GM20431 (cell line): ENCODE measurements at regions not wholly inside any gene's neighbourhood (a gene's known extent, or its start where the extent isn't known, plus 50 kb on each side); places are given as distances from the start of the nearest gene placed in this dataset.

Experiments used
- in situ Hi-C: fragments of 300-500 bp; cut with MseI, MboI; formaldehyde crosslinking; loops from one replicate; pipeline ENCODE4 v1.15.0; 2020; ENCODE audit warnings: low sequenced_read_pairs; ENCODE audit not compliant: unreplicated experiment

- in situ Hi-C loops: no loop called here
Observed at GRCh38 chr1:56174176-56174885, 405.0 kb downstream of the PLPP3 start.

GRCh38 chr1:56173736-56174135, 405.6 kb downstream of the PLPP3 start:
- in situ Hi-C loops: no loop called here

GRCh38 chr1:56171670-56172069, 407.7 kb downstream of the PLPP3 start:
- in situ Hi-C loops: no loop called here

GRCh38 chr1:56170784-56171320, 408.5 kb downstream of the PLPP3 start:
- in situ Hi-C loops: no loop called here

GRCh38 chr1:56169856-56170255, 409.5 kb downstream of the PLPP3 start:
- in situ Hi-C loops: no loop called here

- in situ Hi-C loops: no loop called here
Observed at GRCh38 chr1:56168176-56168575, 411.2 kb downstream of the PLPP3 start.

GRCh38 chr1:56167596-56167995, 411.8 kb downstream of the PLPP3 start:
- in situ Hi-C loops: no loop called here

GRCh38 chr1:56160773-56161315, 418.5 kb downstream of the PLPP3 start:
- in situ Hi-C loops: no loop called here

- in situ Hi-C loops: no loop called here
Observed at GRCh38 chr1:56156971-56157876, 422.1 kb downstream of the PLPP3 start.

GRCh38 chr1:56153276-56153675, 426.1 kb downstream of the PLPP3 start:
- in situ Hi-C loops: no loop called here

- in situ Hi-C loops: no loop called here
Observed at GRCh38 chr1:56152635-56153034, 426.7 kb downstream of the PLPP3 start.

GRCh38 chr1:56151402-56151801, 428.0 kb downstream of the PLPP3 start:
- in situ Hi-C loops: no loop called here

- in situ Hi-C loops: no loop called here
Observed at GRCh38 chr1:56150441-56151215, 428.7 kb downstream of the PLPP3 start.

- in situ Hi-C loops: no loop called here
Observed at GRCh38 chr1:56149761-56150160, 429.6 kb downstream of the PLPP3 start.

GRCh38 chr1:56148326-56149193, 430.8 kb downstream of the PLPP3 start:
- in situ Hi-C loops: no loop called here

GRCh38 chr1:56147459-56147858, 431.9 kb downstream of the PLPP3 start:
- in situ Hi-C loops: no loop called here

GRCh38 chr1:56147034-56147433, 432.3 kb downstream of the PLPP3 start:
- in situ Hi-C loops: no loop called here

- in situ Hi-C loops: no loop called here
Observed at GRCh38 chr1:56146449-56146848, 432.9 kb downstream of the PLPP3 start.

- in situ Hi-C loops: no loop called here
Observed at GRCh38 chr1:56145581-56145980, 433.8 kb downstream of the PLPP3 start.
